NCI-H1436 (cell line): ENCODE measurements at regions not wholly inside any gene's neighbourhood (a gene's known extent, or its start where the extent isn't known, plus 50 kb on each side); places are given as distances from the start of the nearest gene placed in this dataset.

Source experiments
- DNase-seq: peaks from one replicate; lab custom pipeline; 2025; lab: John Stamatoyannopoulos, UW

GRCh38 chr20:62581308-62581707 lies 61.0 kb upstream of the SLCO4A1 start:
- DNase-seq = no peak

- DNase-seq = no peak
These were observed 60.5 kb upstream of the SLCO4A1 start for GRCh38 chr20:62581806-62582205.

- no peak for DNase-seq
These were observed 58.8 kb upstream of the SLCO4A1 start for GRCh38 chr20:62583424-62583920.

- DNase-seq = no peak
These were observed 57.4 kb upstream of the SLCO4A1 start for GRCh38 chr20:62584671-62585460.

GRCh38 chr20:62585461-62585970 lies 56.8 kb upstream of the SLCO4A1 start:
- DNase-seq = no peak

- DNase-seq = no peak
These were observed 55.5 kb upstream of the SLCO4A1 start for GRCh38 chr20:62586799-62587198.

- no peak for DNase-seq
These were observed 54.4 kb upstream of the SLCO4A1 start for GRCh38 chr20:62587757-62588402.

GRCh38 chr20:62588458-62589149 lies 53.7 kb upstream of the SLCO4A1 start:
- DNase-seq = no peak

- DNase-seq = no peak
These were observed 53.2 kb upstream of the SLCO4A1 start for GRCh38 chr20:62589150-62589498.

- no peak for DNase-seq
These were observed 52.6 kb upstream of the SLCO4A1 start for GRCh38 chr20:62589720-62590119.

- no peak for DNase-seq
These were observed 51.8 kb upstream of the SLCO4A1 start for GRCh38 chr20:62590309-62591121.

- DNase-seq = no peak
These were observed 51.2 kb upstream of the SLCO4A1 start for GRCh38 chr20:62591122-62591468.

GRCh38 chr20:62591591-62591990 lies 50.7 kb upstream of the SLCO4A1 start:
- no peak for DNase-seq
